PC-9 (cell line): ENCODE measurements at regions not wholly inside any gene's neighbourhood (a gene's known extent, or its start where the extent isn't known, plus 50 kb on each side); places are given as distances from the start of the nearest gene placed in this dataset.

Experiments
- BruUV-seq: library from RNA; stranded (reverse); fragments of 400-500 nt; replicated peaks from 2 replicates; lab custom pipeline; 2021; lab: Mats Ljungman, UMichigan
- CTCF ChIA-PET: fragments of 300-600 bp; sonication (Branson Sonifier 250); formaldehyde crosslinking; loops from one replicate; lab custom pipeline; 2022; ENCODE audit warnings: antibody characterized with exemption; lab: Charles Lee
- POLR2A ChIA-PET: fragments of 300-600 bp; sonication (Branson Sonifier 250); formaldehyde crosslinking; loops from one replicate; lab custom pipeline; 2022; ENCODE audit warnings: antibody characterized with exemption; ENCODE audit not compliant: unreplicated experiment; lab: Charles Lee
- DNase-seq, 2 experiments: peaks; one replicate each; pipeline versions ENCODE4 v3.0.0 to v3.0.0-alpha.2; 2015 to 2022; ENCODE audit warnings: mixed read lengths in 1 of 2
- H2AFZ ChIP-seq: fragments of 200-600 bp; sonication (generic); 2 replicates; pipeline ENCODE4 v1.8.1; 2017; ENCODE audit warnings: antibody characterized with exemption
- H3F3A ChIP-seq: fragments of 200-600 bp; sonication (generic); 2 replicates; pipeline ENCODE4 v1.8.1; 2017; ENCODE audit warnings: antibody characterized with exemption, mild to moderate bottlenecking, low read depth; ENCODE audit not compliant: insufficient read depth
- H3K27ac ChIP-seq: fragments of 200-600 bp; sonication (generic); 2 replicates; pipeline ENCODE4 v1.6.1; 2016; ENCODE audit warnings: mixed run types
- H3K27me3 ChIP-seq: fragments of 200-600 bp; sonication (generic); 2 replicates; pipeline ENCODE4 v1.6.1; 2016; ENCODE audit warnings: low read depth, mixed run types; ENCODE audit not compliant: insufficient read depth
- H3K36me3 ChIP-seq: fragments of 200-600 bp; sonication (generic); 2 replicates; pipeline ENCODE4 v1.6.1; 2016; ENCODE audit warnings: low read depth, mixed run types
- H3K4me1 ChIP-seq: fragments of 200-600 bp; sonication (generic); replicated peaks from 2 replicates; pipeline ENCODE4 v1.6.1; 2016; ENCODE audit warnings: mixed run types; ENCODE audit not compliant: insufficient read depth
- H3K4me2 ChIP-seq: fragments of 200-600 bp; sonication (generic); 2 replicates; pipeline ENCODE4 v1.6.1; 2017; ENCODE audit warnings: mixed run types
- H3K4me3 ChIP-seq: fragments of 200-600 bp; sonication (generic); 2 replicates; pipeline ENCODE4 v1.6.1; 2016; ENCODE audit warnings: mixed run types
- H3K79me2 ChIP-seq: fragments of 200-600 bp; sonication (generic); 2 replicates; pipeline ENCODE4 v1.6.1; 2017; ENCODE audit warnings: low read depth, mixed run types
- H3K9me2 ChIP-seq: fragments of 200-600 bp; sonication (generic); 2 replicates; pipeline ENCODE4 v1.8.1; 2017; ENCODE audit warnings: mild to moderate bottlenecking; ENCODE audit not compliant: insufficient read depth
- H3K9me3 ChIP-seq: fragments of 200-600 bp; sonication (generic); 2 replicates; pipeline ENCODE4 v1.8.1; 2016; ENCODE audit warnings: low read depth; ENCODE audit not compliant: insufficient read depth
- H4K20me1 ChIP-seq: fragments of 200-600 bp; sonication (generic); 2 replicates; pipeline ENCODE4 v1.8.1; 2017; ENCODE audit not compliant: insufficient read depth
- CTCF ChIP-seq: fragments of 200-600 bp; sonication (generic); conservative IDR thresholded peaks from 2 replicates; pipeline ENCODE4 v1.6.1; 2017; ENCODE audit warnings: mixed run types, antibody characterized with exemption, mild to moderate bottlenecking, moderate library complexity
- EZH2 ChIP-seq: fragments of 200-600 bp; sonication (generic); IDR thresholded peaks from 2 replicates; pipeline ENCODE4 v1.8.0; 2017; ENCODE audit warnings: antibody characterized with exemption, low read depth
- intact Hi-C: fragments of 100-400 bp; cut with micrococcal nuclease; formaldehyde crosslinking; loops from one replicate; pipeline ENCODE4 v1.10.0; 2022; ENCODE audit not compliant: unreplicated experiment

GRCh38 chr22:44439356-44440223 is 58.4 kb downstream of the RTL6 start:
- ChIA-PET CTCF (no interaction called here), POLR2A (no interaction called here)
- no peak for DNase-seq
- BruUV-seq: no TSS peak
- Histone ChIP-seq H3K4me2 (no peak overlapping the region), H3K27ac (no peak overlapping the region), H2AFZ (no peak overlapping the region), H3K27me3 (no peaks in the 10 kb centered on the region), H4K20me1 (no peaks in the 10 kb centered on the region), H3F3A (peaks cover 3% of the 10 kb centered on the region), H3K4me3 (no peak overlapping the region), H3K9me3 (no peaks in the 10 kb centered on the region), H3K9me2 (no peaks in the 10 kb centered on the region), H3K36me3 (no peaks in the 10 kb centered on the region), H3K4me1 (peaks cover 8% of the 10 kb centered on the region), H3K79me2 (no peaks in the 10 kb centered on the region)
- TF ChIP-seq CTCF: no peak
- no peak for TF ChIP-seq EZH2
- intact Hi-C loops: loop anchor here (10.0 kb wide), 1 partner anchor 115 kb away; no protein-coding TSS in a partner anchor

DNA sequence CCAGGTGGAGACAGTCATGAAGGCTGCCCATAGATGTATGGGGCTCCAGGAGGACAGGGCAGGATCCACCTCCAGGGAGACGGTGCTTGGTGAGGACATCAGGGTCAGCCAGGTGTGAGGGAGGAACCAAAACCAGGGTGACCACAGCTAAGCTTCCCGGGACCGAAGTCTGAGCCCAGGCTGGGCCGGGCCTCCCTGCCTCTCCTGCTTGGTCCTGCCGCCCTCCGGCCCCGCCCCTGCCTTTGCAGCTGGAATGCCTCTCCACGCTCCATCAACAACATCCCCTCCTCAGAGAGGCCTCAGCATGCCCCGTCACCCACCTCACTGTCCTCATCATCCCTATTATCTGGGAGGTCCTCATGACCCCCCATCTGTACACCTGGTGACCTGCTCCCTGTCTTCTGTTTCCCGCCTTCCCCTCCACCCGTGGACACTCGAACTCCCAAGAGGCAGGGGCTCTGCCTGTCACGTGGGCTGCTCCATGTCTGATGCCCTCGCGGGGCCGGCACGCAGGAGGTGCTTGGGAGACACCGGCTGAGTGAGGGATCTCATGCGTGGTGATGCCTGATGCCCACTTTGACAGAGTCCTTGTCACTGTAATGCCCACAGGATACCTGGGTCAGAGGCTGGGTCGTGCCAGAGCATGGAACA is 59.4 kb downstream of the RTL6 start:
- intact Hi-C loops: no loop called here
- no peaks in the 10 kb centered on the region for H3K36me3 ChIP-seq
- BruUV-seq: no TSS peak
- TF ChIP-seq EZH2 (no peak), CTCF (no peak)
- no peaks in the 10 kb centered on the region for H3K4me1 ChIP-seq
- no peaks in the 10 kb centered on the region for H3K27me3 ChIP-seq
- H3K4me3 ChIP-seq: no peak overlapping the region
- ChIA-PET CTCF (no interaction called here), POLR2A (no interaction called here)
- no peaks in the 10 kb centered on the region for H3K9me3 ChIP-seq
- H3K27ac ChIP-seq: no peak overlapping the region
- no peaks in the 10 kb centered on the region for H3K9me2 ChIP-seq
- DNase-seq: no peak
- no peak overlapping the region for H3K4me2 ChIP-seq
- no peak overlapping the region for H2AFZ ChIP-seq
- H3F3A ChIP-seq: no peaks in the 10 kb centered on the region
- no peaks in the 10 kb centered on the region for H3K79me2 ChIP-seq
- no peaks in the 10 kb centered on the region for H4K20me1 ChIP-seq

DNA sequence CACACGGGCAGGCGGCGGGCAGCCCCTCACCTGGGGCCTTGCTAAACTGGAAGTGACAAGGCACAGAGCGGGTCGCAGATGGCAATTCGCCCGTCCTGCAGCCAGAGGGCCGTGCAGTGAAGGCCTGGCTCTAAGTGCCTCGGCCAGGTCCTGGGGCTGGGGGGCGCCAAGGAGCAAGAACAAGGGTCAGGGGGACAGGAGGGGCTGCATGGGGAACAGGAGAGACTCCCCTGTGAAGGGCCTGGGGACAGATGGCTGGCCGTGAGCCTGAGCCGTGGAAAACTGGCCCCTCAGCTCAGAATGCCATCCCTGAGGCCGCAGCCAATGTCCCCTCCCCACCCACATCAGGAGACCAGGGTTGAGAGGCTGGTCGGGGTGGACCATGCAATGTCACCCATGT is 60.0 kb downstream of the RTL6 start:
- Histone ChIP-seq H3K9me3 (no peaks in the 10 kb centered on the region), H3K79me2 (no peaks in the 10 kb centered on the region), H4K20me1 (no peaks in the 10 kb centered on the region), H3K4me3 (no peak overlapping the region), H3K27me3 (no peaks in the 10 kb centered on the region), H3K4me1 (no peaks in the 10 kb centered on the region), H3K9me2 (no peaks in the 10 kb centered on the region), H3K36me3 (no peaks in the 10 kb centered on the region), H2AFZ (no peak overlapping the region), H3K27ac (no peak overlapping the region), H3K4me2 (no peak overlapping the region), H3F3A (no peaks in the 10 kb centered on the region)
- no TSS peak for BruUV-seq
- TF ChIP-seq CTCF (no peak), EZH2 (no peak)
- POLR2A ChIA-PET: no interaction called here
- intact Hi-C loops: no loop called here
- DNase-seq: no peak
- CTCF ChIA-PET: no interaction called here
